HG02642 (cell line): ENCODE measurements at regions not wholly inside any gene's neighbourhood (a gene's known extent, or its start where the extent isn't known, plus 50 kb on each side); places are given as distances from the start of the nearest gene placed in this dataset.

ENCODE experiments used
- ATAC-seq: cut with Tn5 transposase; IDR thresholded peaks from one replicate; pipeline ENCODE4 v1.9.1; 2021; ENCODE audit warnings: mild to moderate bottlenecking; ENCODE audit not compliant: unreplicated experiment, poor library complexity

DNA sequence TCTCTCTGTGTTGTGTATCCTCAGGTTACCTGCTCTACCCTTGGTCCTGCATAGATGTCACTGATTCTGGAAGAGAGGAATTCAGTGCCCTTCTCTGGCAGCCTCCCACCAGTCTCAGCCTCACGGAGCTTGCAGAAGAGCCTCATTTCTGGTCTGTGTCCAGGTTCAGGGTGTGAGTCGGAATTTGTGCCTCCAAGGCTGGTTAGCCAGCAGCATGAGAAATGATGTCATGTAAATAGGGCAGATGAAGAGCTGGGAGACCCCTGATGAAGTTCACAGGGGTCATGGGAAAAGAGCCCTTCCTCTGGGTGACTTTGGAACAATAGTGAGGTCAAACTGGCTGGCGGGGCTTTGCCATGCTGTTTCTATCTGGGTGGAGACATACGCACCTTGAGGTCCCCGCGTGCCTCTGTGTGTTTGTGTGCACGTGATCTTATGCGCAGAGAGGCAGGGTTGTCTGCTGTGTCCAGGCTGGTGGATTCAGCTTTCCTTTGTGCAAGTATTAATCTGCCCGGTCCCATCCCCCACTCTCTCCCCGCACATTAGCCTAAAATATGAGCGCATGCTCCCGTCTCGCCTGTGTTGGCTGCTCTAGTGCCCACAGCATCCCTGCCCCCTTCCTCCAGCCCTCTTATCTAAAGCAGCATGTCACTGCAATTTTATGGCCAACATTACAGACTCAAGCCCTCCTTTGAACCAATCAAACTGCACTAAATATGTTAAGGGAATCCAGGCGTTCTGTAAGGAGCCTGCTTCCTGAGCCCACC, 256.3 kb upstream of the ZFHX3 start:
- no peak for ATAC-seq

DNA sequence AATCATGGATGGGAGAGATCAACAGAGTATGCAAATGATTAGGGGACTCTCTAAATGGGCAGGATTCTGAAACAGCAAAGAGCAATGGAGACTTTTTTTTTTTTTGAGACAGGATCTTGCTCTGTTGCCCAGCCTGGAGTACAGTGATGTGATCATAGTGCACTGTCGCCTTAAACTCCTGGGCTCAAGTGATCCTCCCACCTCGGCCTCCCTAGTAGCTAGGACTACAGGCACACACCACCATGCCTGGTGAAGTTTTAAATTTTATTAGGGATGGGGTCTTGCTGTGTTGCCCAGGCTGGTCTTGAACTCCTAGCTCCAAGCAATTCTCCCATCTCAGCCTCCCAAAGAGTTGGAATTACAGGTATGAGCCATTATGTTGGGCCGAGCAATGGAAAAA, 255.0 kb upstream of the ZFHX3 start:
- no peak for ATAC-seq

DNA sequence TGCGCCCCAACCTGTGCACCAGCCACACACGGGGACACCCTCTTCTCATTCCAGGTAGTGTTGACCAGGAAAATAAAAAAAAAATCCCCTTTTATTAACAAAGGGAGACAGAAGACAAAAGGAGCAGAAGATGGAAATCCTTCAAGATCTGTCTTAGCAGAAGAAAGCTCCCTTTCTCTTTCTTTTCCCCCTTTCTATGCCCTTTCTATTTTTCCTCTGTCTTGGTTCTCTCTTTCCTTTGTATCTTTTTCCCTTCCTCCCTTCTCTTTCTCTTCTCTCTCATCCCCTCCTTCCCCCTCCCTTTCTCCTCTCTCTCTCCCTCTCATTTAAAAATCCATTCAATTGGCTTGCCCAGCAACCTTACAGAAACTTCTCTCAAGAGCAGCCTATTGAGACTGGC, 254.1 kb upstream of the ZFHX3 start:
- ATAC-seq: no peak

DNA sequence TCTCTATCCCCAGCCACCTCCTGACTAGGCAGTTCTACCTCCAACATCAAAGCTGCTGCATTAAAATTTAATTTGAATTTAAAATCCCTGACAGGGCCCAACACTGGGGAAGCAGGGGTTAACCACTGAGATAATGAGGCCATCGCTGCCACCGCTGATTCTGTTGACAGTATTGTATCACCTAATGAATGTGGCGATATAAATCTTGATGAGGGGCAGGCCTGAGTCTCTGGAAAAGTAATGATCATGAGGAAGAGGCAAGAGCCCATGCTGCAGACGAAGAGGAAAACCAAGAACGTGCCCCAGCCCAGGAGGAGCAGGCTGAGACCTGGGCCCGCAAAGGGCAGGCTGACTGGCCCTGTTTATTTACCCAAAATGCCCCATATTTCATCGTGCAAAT, 251.4 kb upstream of the ZFHX3 start:
- no peak for ATAC-seq

DNA sequence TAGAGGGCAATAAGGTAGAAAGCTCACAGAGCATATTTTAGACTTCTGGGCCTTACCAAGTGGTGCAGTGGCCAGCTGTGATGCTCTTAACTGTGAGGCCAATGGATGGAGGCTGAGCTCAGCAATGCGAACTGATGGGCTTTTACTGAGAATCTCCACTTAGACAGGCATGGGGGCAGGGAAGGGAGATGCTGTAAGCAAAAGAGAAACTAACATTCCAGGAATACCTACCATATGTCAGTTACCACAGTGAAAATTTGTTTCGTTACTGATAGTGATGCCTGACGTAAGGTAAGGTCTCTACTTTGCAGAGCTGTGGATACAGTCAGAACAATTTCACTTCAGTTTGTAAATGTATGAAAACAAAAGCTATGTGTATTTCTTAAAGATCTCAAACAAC, 250.6 kb upstream of the ZFHX3 start:
- ATAC-seq: peak; percentile 46

DNA sequence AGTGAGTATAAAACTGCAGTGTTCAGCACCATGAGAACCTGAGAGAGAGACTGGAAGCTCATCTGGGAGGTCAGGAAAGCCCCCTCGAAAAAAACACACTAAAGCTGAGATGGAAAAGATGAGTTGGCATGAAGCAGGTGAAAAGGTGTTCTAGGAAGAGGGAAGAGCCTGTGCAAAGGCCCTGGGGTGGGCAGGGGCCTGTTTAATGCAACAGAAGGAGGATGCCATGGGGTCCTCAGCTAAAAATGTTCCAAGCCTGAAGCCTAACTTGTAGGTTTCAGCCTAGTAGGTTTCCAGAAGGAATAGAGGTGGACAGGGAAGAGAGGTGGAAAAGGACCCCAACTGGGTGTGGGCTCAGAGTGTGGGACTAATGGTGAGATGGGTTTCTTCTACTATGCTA, 242.3 kb upstream of the ZFHX3 start:
- ATAC-seq: no peak

DNA sequence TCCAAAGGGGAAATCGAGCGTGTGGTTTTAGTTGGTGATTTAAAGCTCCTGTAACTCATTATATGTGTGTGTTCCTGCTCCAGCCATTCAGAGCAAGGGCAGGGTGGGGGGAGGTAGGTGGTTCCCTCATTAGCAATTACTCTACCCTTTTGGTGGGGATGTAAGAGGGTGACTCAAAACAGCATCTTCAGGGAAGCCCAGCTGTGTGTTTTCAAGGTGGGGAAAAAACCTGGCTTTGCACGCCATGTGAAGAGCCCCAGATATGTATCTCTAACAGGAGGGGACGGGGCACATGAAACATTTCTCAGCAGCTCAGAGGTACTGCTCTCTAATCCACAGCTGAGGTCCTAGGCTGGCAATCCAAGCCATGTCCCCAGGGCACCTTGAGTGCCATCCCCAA, 241.3 kb upstream of the ZFHX3 start:
- ATAC-seq: peak; percentile 88

DNA sequence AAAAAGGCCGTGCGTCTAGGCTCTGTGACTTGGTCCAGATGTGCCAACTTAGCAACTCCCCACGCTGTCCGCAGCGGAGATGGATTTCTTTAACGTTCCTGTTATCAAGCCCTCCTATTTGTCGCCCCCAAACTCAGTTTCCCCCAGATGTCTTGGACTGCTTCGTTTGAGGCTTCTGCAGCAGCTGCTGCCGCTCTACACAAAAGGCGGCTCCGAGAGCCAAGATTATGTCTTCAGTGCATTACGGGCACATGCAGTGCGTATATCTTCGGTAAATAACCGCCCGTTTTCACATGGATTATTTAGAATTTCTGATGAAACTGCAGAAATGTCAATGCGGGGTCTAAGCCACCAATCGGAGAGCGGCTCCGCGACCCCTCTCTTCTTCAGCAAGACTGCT, 240.6 kb upstream of the ZFHX3 start:
- ATAC-seq: no peak

DNA sequence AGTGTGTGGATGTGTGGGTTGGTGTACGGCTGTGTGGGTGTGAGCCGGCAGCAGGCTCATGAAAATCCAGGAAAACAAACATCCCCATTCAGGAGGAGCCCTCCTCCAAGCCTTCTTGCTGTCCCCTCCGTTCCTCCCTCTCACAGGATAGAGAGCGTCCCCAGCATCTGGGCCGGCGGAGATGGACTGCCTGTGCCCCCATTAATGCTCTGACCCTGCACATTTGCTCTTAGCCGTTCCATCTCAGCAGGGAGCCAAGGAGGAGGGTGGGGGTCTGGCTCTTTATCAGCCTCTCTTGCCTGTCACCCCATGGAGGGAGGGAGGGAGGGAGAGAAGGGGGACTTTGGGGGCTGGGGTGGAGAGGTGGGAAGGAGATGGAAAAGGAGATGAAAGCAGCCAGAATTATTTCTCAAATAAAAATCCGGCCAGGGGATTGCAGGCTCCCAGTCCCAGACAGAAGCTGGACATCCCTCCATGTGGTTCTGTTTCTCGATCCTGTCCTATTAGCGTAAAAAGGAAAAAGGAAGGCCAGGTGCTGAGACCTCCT, 240.0 kb upstream of the ZFHX3 start:
- no peak for ATAC-seq

DNA sequence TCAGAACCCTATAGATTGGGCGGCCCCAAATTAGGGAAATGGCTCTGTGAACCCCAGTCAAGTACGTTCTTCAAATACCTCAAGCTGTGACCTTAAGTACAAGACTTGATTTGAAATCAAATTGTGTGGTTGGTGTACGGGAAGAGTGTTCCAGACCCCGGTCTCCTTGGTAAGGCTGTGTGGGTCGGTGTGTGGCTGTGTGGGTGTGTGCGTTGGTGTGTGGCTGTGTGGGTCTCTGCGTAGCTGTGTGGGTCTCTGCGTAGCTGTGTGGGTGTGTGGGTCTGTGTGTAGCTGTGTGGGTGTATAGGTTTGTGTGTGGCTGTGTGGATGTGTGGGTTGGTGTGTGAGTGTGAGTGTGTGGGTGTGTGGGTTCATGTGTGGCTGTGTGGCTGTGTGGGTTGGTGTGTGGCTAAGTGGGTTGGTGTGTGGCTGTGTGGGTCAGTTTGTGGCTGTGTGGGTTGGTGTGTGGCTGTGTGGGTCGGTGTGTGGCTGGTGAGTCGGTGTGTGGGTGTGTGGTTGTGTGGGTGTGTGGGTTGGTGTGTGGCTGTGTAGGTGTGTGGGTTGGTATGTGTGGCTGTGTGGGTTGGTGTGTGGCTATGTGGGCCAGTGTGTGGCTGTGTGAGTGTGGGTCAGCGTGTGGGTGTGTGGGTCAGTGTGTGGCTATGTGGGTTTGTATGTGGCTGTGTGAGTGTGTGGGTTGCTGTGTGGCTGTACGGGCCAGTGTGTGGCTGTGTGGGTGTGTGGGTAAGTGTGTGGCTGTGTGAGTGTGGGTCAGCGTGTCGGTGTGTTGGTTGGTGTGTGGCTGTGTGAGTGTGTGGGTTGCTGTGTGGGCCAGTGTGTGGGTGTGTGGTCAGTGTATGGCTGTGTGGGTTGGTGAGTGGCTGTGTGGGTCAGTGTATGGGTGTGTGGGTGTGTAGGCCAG, 238.7 kb upstream of the ZFHX3 start:
- ATAC-seq: no peak

DNA sequence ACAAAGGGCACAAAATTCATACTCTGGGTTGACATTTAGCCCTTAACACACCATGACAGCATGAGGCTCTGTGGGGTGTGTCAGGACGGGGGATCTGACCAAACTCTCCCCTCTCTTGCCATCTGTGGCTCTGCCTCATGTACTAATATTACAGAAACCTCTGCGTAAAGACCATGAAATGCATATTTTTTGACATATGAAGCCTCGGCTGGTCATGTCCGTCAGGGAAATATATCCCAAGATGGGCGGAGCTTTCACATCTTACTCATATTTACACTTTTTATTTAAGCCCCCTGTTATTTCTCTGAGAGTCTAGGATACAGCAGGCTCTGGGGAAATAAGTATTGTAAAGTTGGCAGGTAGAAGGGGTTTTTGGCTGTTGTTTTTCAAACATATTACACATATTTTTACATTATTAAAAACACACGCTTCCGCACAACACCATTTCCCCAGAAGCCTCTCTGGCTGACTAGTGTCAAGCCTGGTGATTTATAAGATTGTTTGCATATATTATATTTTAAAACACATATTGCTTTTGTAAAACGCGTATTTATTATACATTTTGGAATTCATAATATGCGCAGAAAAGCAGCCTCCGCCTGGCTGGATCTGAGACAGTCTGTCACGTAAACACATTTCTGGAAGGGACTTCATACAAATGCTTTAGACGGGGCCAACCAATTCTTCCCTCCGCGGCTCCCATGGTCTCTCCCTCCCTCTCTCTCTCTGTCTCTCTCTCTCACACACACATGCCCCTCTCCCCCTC, 237.7 kb upstream of the ZFHX3 start:
- no peak for ATAC-seq

DNA sequence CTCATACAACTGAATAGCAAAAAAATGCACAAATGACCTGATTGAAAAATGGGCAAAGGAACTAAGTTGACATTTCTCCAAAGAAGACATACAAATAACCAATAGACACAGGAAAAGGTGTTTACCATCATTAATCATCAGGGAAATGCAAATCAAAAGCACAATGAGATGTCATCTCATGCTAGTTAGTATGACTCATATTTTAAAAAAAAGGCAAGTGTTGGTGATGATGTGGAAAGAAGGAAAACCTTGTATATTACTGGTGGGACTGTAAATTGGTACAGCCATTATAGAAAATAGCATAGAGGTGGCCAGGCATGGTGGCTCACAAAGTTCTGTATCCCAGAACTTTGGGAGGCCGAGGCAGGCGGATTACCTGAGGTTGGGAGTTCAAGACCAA, 232.5 kb upstream of the ZFHX3 start:
- no peak for ATAC-seq

DNA sequence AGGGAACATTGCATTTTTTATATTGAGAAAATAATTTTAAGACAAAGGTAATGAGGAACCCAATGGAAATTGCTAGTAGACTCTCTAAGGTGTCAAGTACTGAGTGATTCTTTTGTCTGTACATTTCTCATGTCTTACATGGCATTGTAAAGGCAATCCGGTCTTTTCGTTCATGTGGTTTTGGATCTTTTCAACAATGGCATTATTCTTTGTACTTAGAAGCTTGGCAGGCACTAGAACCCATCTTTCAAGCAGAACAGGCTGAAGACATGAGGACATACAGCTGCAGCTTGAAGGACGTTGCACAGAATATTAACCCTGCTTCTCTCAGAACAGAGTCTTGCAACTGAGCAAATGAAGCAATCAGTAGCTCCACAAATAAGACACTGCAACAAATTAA, 231.5 kb upstream of the ZFHX3 start:
- ATAC-seq: no peak

DNA sequence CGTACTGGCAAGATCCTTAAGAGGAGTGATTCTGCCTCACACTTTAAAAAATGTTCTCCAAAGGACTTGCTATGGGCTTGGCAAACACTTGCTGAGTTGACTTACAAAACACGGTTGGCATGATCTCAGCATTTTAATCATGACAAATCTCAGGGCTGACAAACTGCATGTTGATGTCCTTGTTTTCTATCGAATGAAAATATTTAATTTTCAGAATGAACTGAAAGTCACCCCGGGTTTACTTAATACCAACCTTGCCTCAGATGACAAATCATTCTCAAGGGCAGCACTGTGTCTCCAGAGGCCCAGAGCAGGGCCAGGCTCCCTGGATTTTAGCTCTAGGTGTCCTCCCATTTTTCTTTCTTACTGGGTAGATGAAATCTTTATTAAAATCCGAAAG, 229.1 kb upstream of the ZFHX3 start:
- ATAC-seq: no peak

DNA sequence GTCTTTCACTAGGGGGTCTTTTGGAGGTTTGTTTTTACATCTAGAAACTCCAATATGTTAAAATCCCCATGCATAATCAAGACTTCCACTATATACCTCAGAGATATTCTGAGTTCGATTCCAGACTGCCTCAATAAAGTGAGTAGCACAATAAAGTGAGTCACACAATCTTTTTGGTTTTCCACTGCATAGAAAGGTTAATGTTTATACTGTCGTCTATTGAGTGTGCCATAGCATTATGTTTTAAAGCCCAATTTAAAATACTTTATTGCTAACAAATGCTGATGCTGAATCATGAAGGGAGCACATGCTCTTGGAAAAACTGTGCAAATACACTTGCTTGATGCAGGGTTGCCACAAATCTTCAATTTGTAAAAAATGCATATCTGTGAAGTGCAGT, 227.5 kb upstream of the ZFHX3 start:
- ATAC-seq: no peak

DNA sequence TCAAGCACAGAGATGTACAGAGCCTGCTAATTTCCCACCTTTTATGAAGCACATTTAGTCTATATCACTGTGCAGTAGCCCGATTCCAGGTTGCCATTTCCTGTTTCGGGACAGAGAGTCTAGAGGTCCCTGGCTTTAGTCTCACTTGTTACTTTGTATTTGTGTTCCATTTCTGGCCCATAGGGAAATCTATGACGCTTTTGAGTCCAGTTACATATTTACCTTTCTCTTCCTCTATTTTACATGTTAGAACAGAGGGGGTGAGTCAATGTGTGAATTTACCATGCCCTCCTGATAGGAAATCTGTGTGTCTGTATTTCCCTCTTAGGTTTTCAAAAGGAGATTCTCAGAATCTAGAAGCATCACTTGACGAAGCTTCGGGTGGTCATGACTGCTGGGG, 227.1 kb upstream of the ZFHX3 start:
- peak; percentile 74 for ATAC-seq

DNA sequence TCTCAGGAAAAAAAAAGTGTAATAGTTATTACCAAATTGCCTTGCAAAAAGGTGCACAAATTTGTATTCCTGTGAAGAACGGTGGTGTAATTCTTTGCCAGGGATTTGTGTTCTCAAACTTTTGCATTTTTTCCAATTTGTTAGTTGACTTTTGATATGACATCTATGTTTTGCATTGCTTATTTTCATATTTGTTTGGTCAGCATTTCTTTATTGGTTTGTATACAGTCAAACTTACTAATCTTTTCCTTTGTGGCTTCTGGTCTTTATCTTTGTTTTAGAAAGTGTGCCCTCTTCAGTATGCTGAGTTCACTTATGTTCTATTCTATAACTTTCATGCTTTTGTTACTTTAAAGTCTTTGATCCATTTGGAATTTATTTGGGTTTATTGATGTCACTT, 226.2 kb upstream of the ZFHX3 start:
- ATAC-seq: no peak

DNA sequence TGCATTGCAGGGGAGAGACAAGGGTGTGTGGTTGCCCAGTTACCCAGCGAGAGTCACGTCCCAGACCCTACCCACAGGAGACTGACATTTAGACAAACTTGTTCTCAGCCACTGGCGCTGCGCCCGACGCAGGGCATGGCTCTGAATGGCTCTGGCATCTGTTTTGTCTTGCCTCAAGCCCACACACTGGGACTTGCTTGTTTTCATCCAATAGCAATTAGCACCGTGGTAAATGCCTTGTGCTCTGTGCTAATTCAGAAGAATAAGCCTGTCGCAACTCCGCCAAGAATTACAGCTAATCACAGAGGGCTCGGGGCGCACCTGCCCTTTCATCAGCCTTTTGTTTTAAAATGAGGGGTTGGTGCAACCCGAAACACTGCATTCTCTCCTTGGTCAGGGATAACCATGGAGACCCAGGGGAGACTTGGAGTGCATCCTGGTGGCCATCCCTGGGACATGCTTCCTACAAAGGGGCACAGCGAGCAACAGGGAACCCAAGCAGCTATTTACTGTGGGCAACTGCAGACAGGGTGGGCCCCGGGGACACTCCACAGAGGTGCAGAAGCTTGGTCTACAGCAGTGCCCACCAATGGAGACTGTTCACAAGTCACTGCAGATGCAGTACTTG, 220.6 kb upstream of the ZFHX3 start:
- ATAC-seq: no peak

DNA sequence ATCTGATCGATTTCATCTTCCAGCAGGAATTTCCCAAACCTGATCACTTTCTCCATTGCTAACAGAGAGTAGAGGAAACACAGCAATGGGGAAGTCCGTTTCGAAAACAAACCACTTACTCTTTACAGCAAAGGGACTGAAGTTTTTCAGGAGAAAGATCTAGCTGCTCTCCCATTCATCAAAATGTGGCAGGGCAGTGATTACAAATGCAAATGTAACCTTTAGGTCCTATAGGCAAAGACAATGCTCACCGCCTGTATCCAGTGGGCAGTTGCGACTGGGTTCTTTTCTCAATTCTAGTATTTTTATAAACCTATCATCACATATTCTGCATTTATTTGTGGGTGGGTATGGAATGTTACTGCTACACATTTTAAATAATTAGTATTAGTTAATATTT, 218.0 kb upstream of the ZFHX3 start:
- no peak for ATAC-seq

DNA sequence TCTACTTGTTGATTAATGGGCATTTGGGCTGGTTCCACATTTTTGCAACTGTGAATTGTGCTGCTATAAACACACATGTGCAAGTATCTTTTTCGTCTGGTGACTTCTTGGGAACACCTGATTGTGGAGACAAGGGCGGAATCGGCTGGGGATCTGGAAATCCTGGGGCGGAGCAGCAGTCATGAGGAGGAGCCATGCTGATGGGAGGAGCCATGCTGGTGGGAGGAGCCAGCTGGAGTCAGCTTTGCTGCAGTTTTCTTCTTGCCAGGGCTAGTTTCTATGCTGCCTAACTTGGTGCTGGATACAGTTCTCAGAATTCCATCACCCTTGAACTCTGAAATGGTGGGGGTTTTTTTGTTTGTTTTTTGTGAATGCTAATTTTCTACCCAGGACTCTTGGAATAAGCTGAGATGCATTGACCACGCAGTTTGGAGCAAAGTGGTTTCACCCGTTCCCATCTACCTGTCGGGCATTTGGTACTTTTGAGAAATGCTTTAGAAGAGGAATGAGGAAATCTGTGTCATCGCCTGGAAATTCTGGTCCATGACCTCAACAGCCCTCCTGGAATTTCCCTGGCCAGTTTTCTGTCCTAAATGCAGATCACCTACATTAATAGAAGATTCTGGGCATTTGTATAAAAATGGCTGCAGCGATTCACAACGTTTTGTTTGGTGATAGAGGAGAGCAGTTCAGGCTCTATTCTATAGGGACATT, 217.4 kb upstream of the ZFHX3 start:
- no peak for ATAC-seq
